ENCODE measurements at regions not wholly inside any gene's neighbourhood (a gene's known extent, or its start where the extent isn't known, plus 50 kb on each side); places are given as distances from the start of the nearest gene placed in this dataset.
A peak's percentile ranks its signal among the peaks of the same experiment; 100 is the strongest.

- ATAC-seq: no peak
- intact Hi-C loops (cut with DNase I): no loop called here
Observed at GRCh38 chr2:43070676-43071502, 155.5 kb downstream of the ZFP36L2 start.

GRCh38 chr2:43070030-43070429, 156.4 kb downstream of the ZFP36L2 start:
- intact Hi-C loops (cut with DNase I): no loop called here
- no peak for TF ChIP-seq CTCF (IDR thresholded peaks at IDR 0.05)
- DNase-seq (no peak), ATAC-seq (peak; percentile 46)
- Histone ChIP-seq H3K9me3 (no peaks in the 10 kb centered on the region), H3K4me1 (peaks cover 23 to 40% of the 10 kb centered on the region in 2 donors), H3K36me3 (no peaks in the 10 kb centered on the region), H3K27me3 (no peaks in the 10 kb centered on the region), H3K4me3 (no peak overlapping the region), H3K27ac (no peak overlapping the region)

More at GRCh38 chr2:43070676-43071502, 155.5 kb downstream of the ZFP36L2 start:
- H3K36me3 ChIP-seq: no peaks in the 10 kb centered on the region
- no peaks in the 10 kb centered on the region for H3K9me3 ChIP-seq
- no peak overlapping the region for H3K4me3 ChIP-seq
- peaks cover 31 to 47% of the 10 kb centered on the region in 2 donors for H3K4me1 ChIP-seq
- no peak for TF ChIP-seq CTCF (IDR thresholded peaks at IDR 0.05)
- DNase-seq: peak in 1 of 4 donors; percentile 47
- H3K27ac ChIP-seq: peak overlapping the region; percentile 1 to 59
- no peaks in the 10 kb centered on the region for H3K27me3 ChIP-seq

GRCh38 chr2:43068631-43069517, 157.5 kb downstream of the ZFP36L2 start:
- Histone ChIP-seq H3K4me3 (no peak overlapping the region), H3K27me3 (no peaks in the 10 kb centered on the region), H3K4me1 (peaks cover 13 to 29% of the 10 kb centered on the region in 2 donors), H3K36me3 (no peaks in the 10 kb centered on the region), H3K9me3 (no peaks in the 10 kb centered on the region), H3K27ac (no peak overlapping the region)
- DNase-seq (no peak), ATAC-seq (no peak)
- intact Hi-C loops (cut with DNase I): no loop called here
- no peak for TF ChIP-seq CTCF (IDR thresholded peaks at IDR 0.05)

GRCh38 chr2:43068041-43068533, 158.3 kb downstream of the ZFP36L2 start:
- intact Hi-C loops (cut with DNase I): no loop called here
- H3K36me3 ChIP-seq: no peaks in the 10 kb centered on the region
- no peaks in the 10 kb centered on the region for H3K27me3 ChIP-seq
- ATAC-seq: no peak
- H3K9me3 ChIP-seq: no peaks in the 10 kb centered on the region
- H3K4me1 ChIP-seq: peaks cover 7 to 21% of the 10 kb centered on the region in 2 donors
- no peak for TF ChIP-seq CTCF (IDR thresholded peaks at IDR 0.05)
- no peak overlapping the region for H3K4me3 ChIP-seq
- no peak for DNase-seq
- H3K27ac ChIP-seq: no peak overlapping the region
